NCI-H1694 (cell line): ENCODE measurements at regions not wholly inside any gene's neighbourhood (a gene's known extent, or its start where the extent isn't known, plus 50 kb on each side); places are given as distances from the start of the nearest gene placed in this dataset.

Experiments used
- DNase-seq: peaks from one replicate; lab custom pipeline; 2025; lab: John Stamatoyannopoulos, UW

GRCh38 chr11:104529906-104530305 lies 366.0 kb upstream of the PDGFD start:
- DNase-seq: no peak

- no peak for DNase-seq
These were observed 365.3 kb upstream of the PDGFD start for GRCh38 chr11:104529213-104529612.

GRCh38 chr11:104526006-104526405 lies 362.1 kb upstream of the PDGFD start:
- DNase-seq: no peak

- no peak for DNase-seq
These were observed 361.5 kb upstream of the PDGFD start for GRCh38 chr11:104525416-104525815.

GRCh38 chr11:104524254-104524653 lies 360.3 kb upstream of the PDGFD start:
- no peak for DNase-seq

- DNase-seq: no peak
These were observed 359.7 kb upstream of the PDGFD start for GRCh38 chr11:104523611-104524010.

GRCh38 chr11:104522650-104523049 lies 358.7 kb upstream of the PDGFD start:
- DNase-seq: peak; percentile 34

GRCh38 chr11:104522123-104522522 lies 358.2 kb upstream of the PDGFD start:
- DNase-seq: no peak

- no peak for DNase-seq
These were observed 346.2 kb upstream of the PDGFD start for GRCh38 chr11:104510169-104510568.

GRCh38 chr11:104490182-104490581 lies 326.2 kb upstream of the PDGFD start:
- no peak for DNase-seq

GRCh38 chr11:104488561-104488960 lies 324.6 kb upstream of the PDGFD start:
- DNase-seq: no peak

GRCh38 chr11:104487046-104487806 lies 323.3 kb upstream of the PDGFD start:
- no peak for DNase-seq

GRCh38 chr11:104484804-104485554 lies 321.0 kb upstream of the PDGFD start:
- no peak for DNase-seq

GRCh38 chr11:104476898-104477297 lies 313.0 kb upstream of the PDGFD start:
- DNase-seq: no peak

- no peak for DNase-seq
These were observed 312.5 kb upstream of the PDGFD start for GRCh38 chr11:104476454-104476853.

GRCh38 chr11:104467404-104467803 lies 303.5 kb upstream of the PDGFD start:
- no peak for DNase-seq

GRCh38 chr11:104465321-104465720 lies 301.4 kb upstream of the PDGFD start:
- no peak for DNase-seq

GRCh38 chr11:104464691-104465090 lies 300.7 kb upstream of the PDGFD start:
- no peak for DNase-seq

- DNase-seq: no peak
These were observed 298.4 kb upstream of the PDGFD start for GRCh38 chr11:104462341-104462740.

GRCh38 chr11:104451197-104451893 lies 287.4 kb upstream of the PDGFD start:
- DNase-seq: no peak

GRCh38 chr11:104443387-104443786 lies 279.4 kb upstream of the PDGFD start:
- DNase-seq: no peak

GRCh38 chr11:104442321-104442720 lies 278.4 kb upstream of the PDGFD start:
- no peak for DNase-seq

GRCh38 chr11:104435494-104435893 lies 271.5 kb upstream of the PDGFD start:
- DNase-seq: no peak
